GM10248 (cell line): ENCODE measurements at regions not wholly inside any gene's neighbourhood (a gene's known extent, or its start where the extent isn't known, plus 50 kb on each side); places are given as distances from the start of the nearest gene placed in this dataset.

Experiments
- CTCF ChIA-PET: fragments of 300-600 bp; sonication (Branson Sonifier 250); formaldehyde crosslinking; extraction: SDS; loops from one replicate; lab custom pipeline; 2021; ENCODE audit warnings: antibody characterized with exemption; lab: Yijun Ruan, JAX
- POLR2A ChIA-PET: fragments of 350-650 bp; sonication (Branson Sonifier 250); formaldehyde crosslinking; extraction: SDS; loops from one replicate; lab custom pipeline; 2020; ENCODE audit warnings: antibody characterized with exemption; lab: Yijun Ruan, JAX
- DNase-seq: peaks from one replicate; pipeline ENCODE4 v3.0.0; 2012; ENCODE audit errors: extremely low spot score
- TF ChIP-seq, protein P1 (sequence below): IDR thresholded peaks from 2 replicates; pipeline ENCODE4 v1.5.1; 2012; ENCODE audit warnings: mild to moderate bottlenecking, low read depth; ENCODE audit errors: extremely low read depth, missing control alignments, control extremely low read depth

DNA sequence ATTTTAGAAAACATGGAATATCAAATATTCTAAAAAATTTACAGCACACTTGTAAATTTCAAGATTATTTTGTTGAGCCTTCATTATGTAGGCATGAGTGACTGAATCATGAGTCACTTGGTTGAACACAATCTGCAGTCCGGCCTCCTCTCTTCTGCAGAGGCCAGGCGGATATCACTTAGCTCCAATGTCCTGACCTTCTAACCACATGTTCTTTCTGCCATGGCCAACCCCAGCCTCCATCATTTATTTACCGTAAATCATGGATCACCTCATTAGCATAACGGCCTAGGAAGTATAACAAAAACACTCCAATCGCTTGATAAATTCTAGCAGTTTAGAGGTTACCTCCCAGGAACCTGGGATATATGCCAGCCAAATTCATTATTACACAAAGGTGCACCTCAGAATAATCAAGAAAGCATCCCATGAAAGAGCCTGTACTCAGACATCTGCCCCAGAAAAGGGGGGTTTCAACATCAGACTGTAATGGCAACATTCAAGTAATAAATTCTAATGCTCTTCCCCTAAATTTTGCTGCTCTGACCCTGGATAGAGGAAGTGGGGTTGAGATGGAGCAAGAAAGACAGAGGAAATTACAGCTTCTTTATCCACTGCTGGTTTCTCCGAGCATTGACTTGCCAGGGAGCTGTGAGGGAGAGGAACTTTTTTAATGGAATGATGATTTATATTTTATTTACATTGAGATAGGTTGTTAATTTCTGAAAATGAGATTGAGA, 2153.6 kb upstream of the AGA start:
- POLR2A ChIA-PET = no interaction called here
- TF ChIP-seq, protein P1, sequence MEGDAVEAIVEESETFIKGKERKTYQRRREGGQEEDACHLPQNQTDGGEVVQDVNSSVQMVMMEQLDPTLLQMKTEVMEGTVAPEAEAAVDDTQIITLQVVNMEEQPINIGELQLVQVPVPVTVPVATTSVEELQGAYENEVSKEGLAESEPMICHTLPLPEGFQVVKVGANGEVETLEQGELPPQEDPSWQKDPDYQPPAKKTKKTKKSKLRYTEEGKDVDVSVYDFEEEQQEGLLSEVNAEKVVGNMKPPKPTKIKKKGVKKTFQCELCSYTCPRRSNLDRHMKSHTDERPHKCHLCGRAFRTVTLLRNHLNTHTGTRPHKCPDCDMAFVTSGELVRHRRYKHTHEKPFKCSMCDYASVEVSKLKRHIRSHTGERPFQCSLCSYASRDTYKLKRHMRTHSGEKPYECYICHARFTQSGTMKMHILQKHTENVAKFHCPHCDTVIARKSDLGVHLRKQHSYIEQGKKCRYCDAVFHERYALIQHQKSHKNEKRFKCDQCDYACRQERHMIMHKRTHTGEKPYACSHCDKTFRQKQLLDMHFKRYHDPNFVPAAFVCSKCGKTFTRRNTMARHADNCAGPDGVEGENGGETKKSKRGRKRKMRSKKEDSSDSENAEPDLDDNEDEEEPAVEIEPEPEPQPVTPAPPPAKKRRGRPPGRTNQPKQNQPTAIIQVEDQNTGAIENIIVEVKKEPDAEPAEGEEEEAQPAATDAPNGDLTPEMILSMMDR = no peak
- CTCF ChIA-PET = no interaction called here
- DNase-seq = no peak

DNA sequence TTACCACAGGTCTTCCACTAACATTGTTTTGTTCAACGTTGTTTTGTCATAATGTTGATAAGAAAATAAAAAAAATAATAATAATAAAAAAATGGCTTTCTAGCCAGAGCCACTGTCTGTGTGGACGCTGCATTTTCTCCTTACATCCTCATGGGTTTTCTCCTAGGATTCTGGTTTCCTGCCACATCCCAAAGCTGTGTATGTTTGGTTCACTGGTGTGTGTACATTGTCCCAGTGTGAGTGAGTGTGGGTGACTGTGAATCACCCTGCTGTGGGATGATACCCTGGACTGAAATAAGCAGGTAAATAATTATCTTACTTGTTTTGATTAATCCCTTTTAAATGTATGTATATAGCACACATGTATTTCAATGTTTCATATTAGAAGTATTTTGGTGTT, 2154.4 kb upstream of the AGA start:
- CTCF ChIA-PET = no interaction called here
- DNase-seq = no peak
- POLR2A ChIA-PET = no interaction called here
- TF ChIP-seq, protein P1 = no peak

DNA sequence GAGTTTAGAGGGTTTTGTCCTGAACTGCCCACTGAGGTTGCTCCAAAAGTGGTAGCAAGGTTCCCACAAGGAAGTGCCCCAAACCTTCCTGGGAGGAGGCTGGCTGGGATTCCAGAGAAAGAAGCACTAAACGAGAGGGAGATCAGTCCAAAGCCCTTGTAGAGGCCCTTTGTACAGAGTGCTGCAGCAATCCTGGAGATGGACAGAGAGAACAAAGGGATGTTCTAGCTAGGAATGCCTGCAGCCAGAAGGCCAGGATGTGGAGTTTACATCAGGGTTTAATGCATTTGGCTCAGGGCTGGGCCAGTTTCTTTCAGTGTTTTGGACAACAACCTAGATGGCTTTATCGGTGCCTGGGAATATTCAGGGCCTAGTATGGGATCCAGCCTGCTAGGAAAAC, 2155.1 kb upstream of the AGA start:
- DNase-seq = no peak
- POLR2A ChIA-PET = no interaction called here
- TF ChIP-seq, protein P1 = no peak
- CTCF ChIA-PET = no interaction called here

DNA sequence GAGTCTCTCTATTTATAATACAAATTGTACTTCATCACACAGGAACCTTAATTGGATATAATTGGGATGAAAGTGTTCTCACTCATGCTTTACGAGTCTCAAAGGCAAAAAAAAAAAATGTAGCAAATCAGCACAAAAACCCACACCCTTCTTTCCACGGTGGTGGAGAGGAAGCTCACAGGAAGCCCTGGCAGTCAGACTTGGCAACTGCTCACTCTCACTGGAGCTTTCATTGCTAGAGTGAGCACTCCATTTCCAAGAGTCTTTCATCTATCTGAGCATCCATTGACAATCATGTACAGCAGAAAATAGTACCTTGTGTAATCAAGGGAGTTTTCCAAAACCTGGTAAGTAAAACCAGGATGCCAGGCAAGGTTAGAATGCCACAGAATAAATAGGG, 2159.4 kb upstream of the AGA start:
- CTCF ChIA-PET = no interaction called here
- TF ChIP-seq, protein P1 = no peak
- DNase-seq = no peak
- POLR2A ChIA-PET = no interaction called here

DNA sequence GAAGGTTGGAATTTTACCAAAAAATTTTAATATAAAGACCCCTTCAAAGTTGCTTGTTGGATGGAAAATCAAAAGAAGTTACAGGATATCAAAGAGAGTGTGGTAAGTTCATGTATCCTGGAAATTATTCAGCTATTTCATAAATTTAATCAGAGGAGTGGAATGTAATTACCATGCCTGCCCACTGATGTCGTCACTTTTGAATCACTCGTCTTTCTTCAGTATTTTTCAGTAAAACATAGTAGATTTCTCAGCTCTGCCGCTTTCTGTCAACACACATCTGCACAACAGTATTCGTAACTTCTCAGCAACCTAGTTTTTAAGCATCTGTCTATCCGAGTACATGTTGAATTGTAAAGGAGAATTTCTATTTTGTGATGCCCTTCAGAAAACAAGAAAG, 2163.0 kb upstream of the AGA start:
- no peak for DNase-seq
- TF ChIP-seq, protein P1 = no peak
- POLR2A ChIA-PET = no interaction called here
- CTCF ChIA-PET = interaction anchor here (1.1 kb wide), 1 partner anchor 21 kb away, joined by 3 read pairs; no protein-coding TSS in a partner anchor

DNA sequence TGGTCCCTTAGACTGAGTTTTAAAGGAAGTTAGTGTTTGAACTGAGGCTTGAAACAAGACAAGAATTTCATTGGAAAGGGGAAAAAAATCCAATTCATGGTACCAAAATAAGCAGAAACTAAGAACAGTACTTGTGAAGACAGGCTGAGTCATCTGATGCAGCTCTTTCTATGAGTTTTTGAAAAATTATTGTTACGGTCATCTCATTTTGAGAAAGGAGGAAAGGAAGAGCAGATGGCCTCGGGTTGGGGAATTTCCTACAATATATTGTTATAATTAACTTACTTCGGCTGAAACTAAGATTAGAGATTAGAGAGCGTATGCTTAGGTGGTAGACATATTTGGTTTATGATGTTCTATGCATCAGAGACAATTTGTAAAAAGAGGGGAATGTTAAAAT, 2164.8 kb upstream of the AGA start:
- POLR2A ChIA-PET = no interaction called here
- CTCF ChIA-PET = no interaction called here
- TF ChIP-seq, protein P1 = no peak

DNA sequence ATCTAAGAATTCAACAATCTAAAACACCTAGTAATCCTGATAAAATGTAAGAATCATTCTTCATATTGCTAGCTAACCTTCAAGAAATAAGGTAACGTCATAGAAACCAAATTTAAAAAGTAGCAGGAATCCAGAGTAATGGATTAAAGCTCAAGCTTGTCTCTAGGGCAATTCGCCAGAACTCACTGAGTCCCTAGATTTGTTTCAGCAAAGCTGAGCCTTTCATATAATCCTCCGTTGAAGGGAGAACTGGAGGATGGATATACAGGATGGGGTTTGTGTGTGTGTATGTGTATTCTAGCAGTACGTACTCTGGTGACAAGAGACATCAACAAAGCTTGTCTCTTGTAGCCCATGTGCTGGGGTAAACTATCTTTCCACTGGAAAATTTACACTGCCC, 2173.5 kb upstream of the AGA start:
- DNase-seq = no peak
- ChIA-PET POLR2A (no interaction called here), CTCF (no interaction called here)
- TF ChIP-seq, protein P1 = no peak

More for the DNA sequence above, 2164.8 kb upstream of the AGA start:
- no peak for DNase-seq
